Upper lobe of right lung (tissue), 1 donor: ENCODE measurements at regions not wholly inside any gene's neighbourhood (a gene's known extent, or its start where the extent isn't known, plus 50 kb on each side); places are given as distances from the start of the nearest gene placed in this dataset.
"Not testable (repeated sequence)": the region's sequence is repeated elsewhere in the genome, so short reads cannot be mapped to it uniquely, and the experiment has no call there.

Experiments
- ATAC-seq: fragments of 200-7000 bp; cut with Tn5 transposase; one replicate; pipeline ENCODE4 v1.9.1; 2020; ENCODE audit warnings: mild to moderate bottlenecking, moderate library complexity
- DNase-seq: peaks from one replicate; pipeline ENCODE4 v3.0.0-alpha.2; 2020
- H3K27ac ChIP-seq: fragments of 200-600 bp; one replicate; pipeline ENCODE4 v1.8.0; 2022
- H3K27me3 ChIP-seq: fragments of 200-600 bp; one replicate; pipeline ENCODE4 v1.8.0; 2022; ENCODE audit warnings: mild to moderate bottlenecking
- H3K36me3 ChIP-seq: fragments of 200-600 bp; one replicate; pipeline ENCODE4 v1.8.0; 2022
- H3K4me1 ChIP-seq: fragments of 200-600 bp; one replicate; pipeline ENCODE4 v1.8.0; 2022
- H3K4me3 ChIP-seq: fragments of 200-600 bp; one replicate; pipeline ENCODE4 v1.8.0; 2022; ENCODE audit warnings: mild to moderate bottlenecking
- H3K9me3 ChIP-seq: fragments of 200-600 bp; one replicate; pipeline ENCODE4 v1.8.0; 2022
- CTCF ChIP-seq: fragments of 200-600 bp; IDR thresholded peaks from one replicate; pipeline ENCODE4 v1.8.0; 2022; ENCODE audit warnings: antibody characterized with exemption
- intact Hi-C: fragments of 100-400 bp; cut with DNase I; formaldehyde crosslinking; loops from one replicate; pipeline ENCODE4 v1.11.0; 2022
- donor health status: DM: no; HTN: yes; CAD: no; lungs with severe emphysema.

GRCh38 chr10:36463390-36463789, 662.0 kb upstream of the ANKRD30A start:
- H3K4me1 ChIP-seq = no peaks in the 10 kb centered on the region
- H3K27ac ChIP-seq = no peak overlapping the region
- no peaks in the 10 kb centered on the region for H3K27me3 ChIP-seq
- no peak overlapping the region for H3K4me3 ChIP-seq
- H3K36me3 ChIP-seq = no peaks in the 10 kb centered on the region
- DNase-seq = no peak
- H3K9me3 ChIP-seq = peaks cover 5% of the 10 kb centered on the region
- intact Hi-C loops = no loop called here
- no peak for ATAC-seq
- TF ChIP-seq CTCF = no peak

GRCh38 chr10:36462194-36462593, 663.2 kb upstream of the ANKRD30A start:
- peaks cover 6% of the 10 kb centered on the region for H3K9me3 ChIP-seq
- H3K36me3 ChIP-seq = no peaks in the 10 kb centered on the region
- DNase-seq (no peak), ATAC-seq (no peak)
- H3K27ac ChIP-seq = no peak overlapping the region
- H3K27me3 ChIP-seq = no peaks in the 10 kb centered on the region
- H3K4me3 ChIP-seq = no peak overlapping the region
- no peaks in the 10 kb centered on the region for H3K4me1 ChIP-seq
- intact Hi-C loops = no loop called here
- no peak for TF ChIP-seq CTCF

- H3K4me3 ChIP-seq, DNase-seq, H3K9me3 ChIP-seq, ATAC-seq, H3K27me3 ChIP-seq, intact Hi-C loops, H3K4me1 ChIP-seq, H3K36me3 ChIP-seq, H3K27ac ChIP-seq: not testable (repeated sequence)
Observed at GRCh38 chr10:36458437-36458836, 667.0 kb upstream of the ANKRD30A start.

GRCh38 chr10:36457751-36458150, 667.6 kb upstream of the ANKRD30A start:
- Histone ChIP-seq H3K9me3 (peaks cover 6% of the 10 kb centered on the region), H3K4me1 (no peaks in the 10 kb centered on the region), H3K4me3 (no peak overlapping the region), H3K36me3 (no peaks in the 10 kb centered on the region), H3K27ac (no peak overlapping the region), H3K27me3 (no peaks in the 10 kb centered on the region)
- DNase-seq = no peak
- no peak for ATAC-seq
- TF ChIP-seq CTCF = no peak
- intact Hi-C loops = no loop called here

- Histone ChIP-seq H3K27ac (no peak overlapping the region), H3K27me3 (no peaks in the 10 kb centered on the region), H3K4me1 (no peaks in the 10 kb centered on the region), H3K9me3 (peaks cover 6% of the 10 kb centered on the region), H3K4me3 (no peak overlapping the region), H3K36me3 (no peaks in the 10 kb centered on the region)
- DNase-seq (no peak), ATAC-seq (no peak)
- TF ChIP-seq CTCF = no peak
- intact Hi-C loops = no loop called here
Observed at GRCh38 chr10:36455526-36456133, 669.8 kb upstream of the ANKRD30A start.

GRCh38 chr10:36452851-36453250, 672.5 kb upstream of the ANKRD30A start:
- intact Hi-C loops = no loop called here
- H3K9me3 ChIP-seq = no peaks in the 10 kb centered on the region
- ATAC-seq (no peak), DNase-seq (no peak)
- H3K4me3 ChIP-seq = no peak overlapping the region
- no peak overlapping the region for H3K27ac ChIP-seq
- H3K4me1 ChIP-seq = no peaks in the 10 kb centered on the region
- H3K36me3 ChIP-seq = no peaks in the 10 kb centered on the region
- TF ChIP-seq CTCF = no peak
- H3K27me3 ChIP-seq = no peaks in the 10 kb centered on the region
